ENCODE measurements at regions not wholly inside any gene's neighbourhood (a gene's known extent, or its start where the extent isn't known, plus 50 kb on each side); places are given as distances from the start of the nearest gene placed in this dataset.

- TF ChIP-seq CTCF (IDR thresholded peaks at IDR 0.05; ENCODE audit: insufficient read depth, low read length, poor library complexity, severe bottlenecking), result no peak
- TF ChIP-seq EZH2phosphoT487 (conservative IDR thresholded peaks at IDR 0.05; ENCODE audit: low read length), result no peak
Measured at GRCh38 chr5:168057905-168058304, 233.5 kb upstream of the WWC1 start.

Data from SU-DHL-6 (cell line).